A549 (cell line): ENCODE measurements at regions not wholly inside any gene's neighbourhood (a gene's known extent, or its start where the extent isn't known, plus 50 kb on each side); places are given as distances from the start of the nearest gene placed in this dataset.

Source experiments
- CBX8 ChIP-seq: fragments of 200-600 bp; sonication (generic); IDR thresholded peaks from 2 replicates; pipeline ENCODE4 v1.6.1; 2016
- CHD4 ChIP-seq: fragments of 200-600 bp; sonication (generic); IDR thresholded peaks from 2 replicates; pipeline ENCODE4 v1.6.1; 2016; ENCODE audit warnings: antibody characterized with exemption, mild to moderate bottlenecking, borderline replicate concordance
- CTCF ChIP-seq: fragments of >200 bp; sonication (Bioruptor Twin); formaldehyde crosslinking; IDR thresholded peaks from 3 replicates; pipeline ENCODE4 v1.5.1; 2016
- JUN ChIP-seq, 2 experiments: fragments of >200 bp; sonication (Bioruptor Twin); formaldehyde crosslinking; IDR thresholded peaks; 2 replicates in 1 of 2; 3 replicates in 1 of 2; pipeline ENCODE4 v1.6.1; 2016 to 2017
- JUNB ChIP-seq: fragments of >200 bp; sonication (Bioruptor Twin); formaldehyde crosslinking; IDR thresholded peaks from 2 replicates; pipeline ENCODE4 v1.6.1; 2016
- MAFK ChIP-seq: fragments of 450-650 bp; IDR thresholded peaks from 2 replicates; pipeline ENCODE4 v1.6.1; 2014; ENCODE audit not compliant: partially characterized antibody
- POLR2A ChIP-seq: IDR thresholded peaks from 2 replicates; pipeline ENCODE4 v1.6.1; 2012; ENCODE audit warnings: mild to moderate bottlenecking, low read length
- SMC3 ChIP-seq: fragments of >200 bp; sonication (Bioruptor Twin); formaldehyde crosslinking; IDR thresholded peaks from 3 replicates; pipeline ENCODE4 v1.6.1; 2018; ENCODE audit warnings: inconsistent platforms

- TF ChIP-seq CTCF (no peak), POLR2A (no peak), JUNB (no peak), JUN (IDR thresholded peaks at IDR 0.05) (no peak), SMC3 (no peak), CBX8 (no peak), CHD4 (no peak), MAFK (no peak)
Measured at GRCh38 chr3:106367496-106367895, 498.7 kb upstream of the CBLB start.
